ENCODE measurements at regions not wholly inside any gene's neighbourhood (a gene's known extent, or its start where the extent isn't known, plus 50 kb on each side); places are given as distances from the start of the nearest gene placed in this dataset.
"Not testable (repeated sequence)": the region's sequence is repeated elsewhere in the genome, so short reads cannot be mapped to it uniquely, and the experiment has no call there.

DNA sequence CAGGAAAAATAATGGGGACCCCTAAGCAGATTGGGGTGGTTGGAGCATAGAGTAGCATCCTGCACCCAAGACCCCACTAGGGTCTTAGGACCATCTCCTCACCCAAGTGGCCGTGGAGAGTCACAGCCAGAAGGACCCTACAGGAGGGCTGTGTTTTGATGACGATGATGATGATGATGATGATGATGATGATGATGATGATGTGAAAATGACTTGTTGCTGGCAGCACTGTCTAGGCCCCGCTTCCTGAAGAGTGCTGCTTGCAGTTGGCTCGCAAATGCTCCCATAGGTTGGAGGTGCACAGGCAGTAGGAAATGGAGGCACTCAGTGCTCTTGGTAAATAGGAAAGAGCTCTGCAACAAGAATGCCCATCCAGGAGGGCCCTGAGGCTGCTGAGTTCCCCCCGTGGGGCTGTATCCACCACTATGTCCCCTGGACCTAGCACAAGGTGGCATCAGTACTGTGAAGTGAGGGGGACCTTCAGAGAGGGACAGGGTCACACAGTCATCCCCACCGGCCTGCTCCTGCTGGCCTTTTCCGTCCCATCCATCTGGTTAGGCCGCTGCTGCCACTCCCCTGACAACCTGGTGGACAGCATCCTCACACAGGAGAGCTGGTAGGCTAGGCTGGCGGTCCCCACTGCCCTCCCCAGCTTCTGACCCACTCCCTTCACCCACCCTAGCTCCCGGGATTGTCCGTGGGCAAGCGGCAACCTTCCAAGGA lies 139.6 kb downstream of the FOXD2 start:
- no peak for DNase-seq

DNA sequence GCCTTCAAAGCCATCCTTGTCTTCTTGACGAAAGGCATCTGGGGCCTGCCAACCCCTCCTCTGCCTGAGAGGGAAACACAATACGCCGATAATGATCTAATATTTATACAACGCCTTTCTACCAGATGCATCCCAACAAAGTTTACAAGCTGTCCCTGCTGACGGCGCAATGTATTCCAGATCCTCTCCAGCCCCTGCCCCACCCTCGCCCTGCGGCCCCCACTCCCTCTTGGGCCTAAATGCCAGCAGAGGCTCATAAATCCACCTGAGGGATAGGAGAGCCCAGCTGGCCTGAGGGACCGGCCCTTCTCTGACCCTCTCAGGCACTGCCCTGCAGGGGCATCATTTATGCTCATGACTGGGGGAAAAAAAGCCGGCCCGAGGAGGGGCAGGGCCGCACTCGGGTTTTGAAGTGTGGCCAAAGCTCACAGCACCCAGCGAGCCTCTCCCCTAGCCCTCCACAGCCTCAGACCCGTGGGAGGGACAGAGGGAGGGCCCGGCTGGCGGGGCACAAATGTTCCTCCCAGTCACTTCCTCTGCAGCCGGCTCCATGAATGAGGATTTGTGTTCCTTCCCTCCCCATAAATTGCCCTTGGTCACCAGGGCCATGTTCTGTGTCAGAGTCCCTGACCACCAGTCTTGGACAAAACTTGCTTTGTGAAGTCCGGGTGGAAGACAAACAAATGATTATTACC lies 140.3 kb downstream of the FOXD2 start:
- no peak for DNase-seq

GRCh38 chr1:47578721-47579419 lies 141.0 kb downstream of the FOXD2 start:
- no peak for DNase-seq

GRCh38 chr1:47579809-47580208 lies 142.0 kb downstream of the FOXD2 start:
- DNase-seq: no peak

- no peak for DNase-seq
These were observed 142.7 kb downstream of the FOXD2 start for GRCh38 chr1:47580451-47580995.

DNA sequence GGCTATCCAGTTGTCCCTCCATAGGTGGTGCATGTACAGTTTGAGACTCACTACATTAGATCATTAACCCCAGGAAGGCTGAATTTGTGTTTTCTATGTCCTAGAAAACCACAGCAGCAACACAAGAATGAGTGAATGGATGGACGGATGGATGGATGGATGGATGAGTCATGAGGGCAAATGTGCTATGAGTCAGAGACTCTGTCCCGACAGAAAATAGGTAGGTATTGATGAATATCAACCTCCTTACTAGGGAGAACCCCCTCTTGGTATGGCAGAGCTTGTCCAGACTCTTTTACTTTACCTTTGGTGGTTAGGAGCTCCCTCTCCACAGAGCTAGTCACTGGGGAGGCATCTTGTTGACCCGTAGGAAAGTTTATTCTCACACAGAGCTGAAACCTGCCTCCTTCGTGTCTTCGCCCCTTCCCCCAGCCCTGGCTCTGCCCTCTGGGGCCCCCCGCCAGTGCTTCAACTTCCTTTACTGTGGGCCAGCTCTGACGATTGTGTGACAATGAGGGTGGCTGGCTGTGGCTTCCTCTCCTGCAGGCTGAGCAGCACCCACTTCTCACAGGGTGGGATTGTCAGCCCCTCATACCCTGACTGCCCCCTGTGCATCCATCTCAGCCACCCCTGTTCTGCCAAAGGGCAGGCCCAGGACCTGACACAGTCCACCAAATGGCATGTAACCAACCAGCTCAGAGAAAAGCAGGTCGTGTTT lies 145.2 kb downstream of the FOXD2 start:
- DNase-seq: no peak

- no peak for DNase-seq
These were observed 146.4 kb downstream of the FOXD2 start for GRCh38 chr1:47584249-47584648.

- no peak for DNase-seq
These were observed 147.5 kb downstream of the FOXD2 start for GRCh38 chr1:47585141-47585902.

- no peak for DNase-seq
These were observed 150.2 kb downstream of the FOXD2 start for GRCh38 chr1:47587891-47588582.

DNA sequence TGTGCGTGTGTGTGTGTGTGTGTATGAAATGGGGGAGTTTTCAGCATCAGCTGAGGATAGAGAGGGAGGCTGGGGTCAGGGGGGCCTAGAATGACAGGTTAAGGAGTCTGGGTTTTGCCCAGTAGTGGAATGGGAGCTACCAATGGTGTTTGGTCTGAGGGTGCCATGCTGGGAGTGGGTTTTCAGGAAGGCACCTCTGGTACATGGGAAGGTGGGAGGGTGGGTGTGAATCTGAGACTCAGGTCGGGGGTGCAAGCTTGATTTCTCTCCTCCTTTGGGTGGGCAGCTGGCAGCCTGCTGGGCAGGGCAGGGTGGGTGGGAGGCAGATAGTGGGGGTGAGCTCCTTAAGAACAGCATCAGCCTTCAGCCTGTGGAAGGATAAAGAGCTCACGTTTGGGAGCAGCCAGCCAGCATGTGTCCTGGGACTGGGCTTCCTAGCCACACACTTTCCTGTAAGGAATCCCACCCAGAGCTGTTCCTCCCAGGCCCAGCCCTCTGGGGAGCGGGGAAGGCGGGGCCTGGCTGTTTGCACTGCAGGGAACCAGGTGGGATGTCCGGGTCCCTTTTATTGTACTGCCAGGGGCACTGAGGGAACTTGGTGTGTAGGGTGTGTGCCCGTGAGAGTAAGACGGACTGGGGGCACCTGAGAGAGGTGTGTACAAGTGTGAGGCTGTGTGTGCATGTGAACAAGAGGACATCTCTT lies 152.8 kb downstream of the FOXD2 start:
- DNase-seq: no peak

DNA sequence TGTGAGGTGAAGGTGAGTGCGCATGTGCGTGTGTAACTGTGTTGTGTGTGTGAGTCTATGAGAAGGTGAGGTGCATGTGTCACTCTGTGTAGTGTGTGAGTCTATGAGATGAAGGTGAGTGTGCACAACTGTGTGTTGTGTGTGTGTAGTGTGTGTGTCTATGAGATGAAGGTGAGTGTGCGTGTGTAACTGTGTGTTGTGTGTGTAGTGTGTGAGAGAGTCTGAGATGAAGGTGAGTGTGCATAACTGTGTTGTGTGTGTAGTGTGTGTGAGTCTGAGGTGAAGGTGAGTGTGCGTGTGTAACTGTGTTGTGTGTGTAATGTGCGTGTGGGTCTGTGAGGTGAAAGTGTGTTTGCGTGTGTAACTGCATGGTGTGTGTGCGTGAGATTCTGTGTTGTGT lies 154.0 kb downstream of the FOXD2 start:
- DNase-seq: no peak

GRCh38 chr1:47592296-47593012 lies 154.6 kb downstream of the FOXD2 start:
- DNase-seq: no peak

DNA sequence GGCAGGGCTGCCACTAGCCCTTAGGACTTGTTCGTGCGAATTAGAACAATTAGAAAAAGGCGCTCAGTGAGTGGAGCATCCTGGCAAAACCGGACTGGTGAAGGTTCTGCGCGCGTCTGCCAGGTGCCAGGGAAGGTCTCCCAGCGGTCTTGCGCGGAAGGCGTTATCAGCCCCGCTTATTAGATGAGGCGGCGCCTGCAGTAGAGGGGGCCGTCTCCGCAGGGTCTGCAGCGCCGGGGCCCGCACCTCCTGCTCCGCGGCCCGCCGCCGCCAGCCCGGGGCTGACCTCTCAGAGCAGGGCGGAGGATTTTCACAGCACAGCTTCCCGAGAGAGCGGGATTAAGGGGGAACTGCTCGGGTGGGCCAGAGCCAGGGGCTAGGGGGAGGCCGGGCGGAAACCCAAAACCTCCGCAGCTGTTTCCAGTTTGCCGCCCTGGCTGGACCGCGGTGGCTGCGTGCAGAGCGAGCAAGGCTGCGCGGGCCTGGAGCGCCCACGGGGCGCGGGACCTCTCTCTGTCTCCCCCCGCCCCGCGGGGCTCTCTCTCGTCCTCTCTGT lies 155.2 kb downstream of the FOXD2 start:
- no peak for DNase-seq

DNA sequence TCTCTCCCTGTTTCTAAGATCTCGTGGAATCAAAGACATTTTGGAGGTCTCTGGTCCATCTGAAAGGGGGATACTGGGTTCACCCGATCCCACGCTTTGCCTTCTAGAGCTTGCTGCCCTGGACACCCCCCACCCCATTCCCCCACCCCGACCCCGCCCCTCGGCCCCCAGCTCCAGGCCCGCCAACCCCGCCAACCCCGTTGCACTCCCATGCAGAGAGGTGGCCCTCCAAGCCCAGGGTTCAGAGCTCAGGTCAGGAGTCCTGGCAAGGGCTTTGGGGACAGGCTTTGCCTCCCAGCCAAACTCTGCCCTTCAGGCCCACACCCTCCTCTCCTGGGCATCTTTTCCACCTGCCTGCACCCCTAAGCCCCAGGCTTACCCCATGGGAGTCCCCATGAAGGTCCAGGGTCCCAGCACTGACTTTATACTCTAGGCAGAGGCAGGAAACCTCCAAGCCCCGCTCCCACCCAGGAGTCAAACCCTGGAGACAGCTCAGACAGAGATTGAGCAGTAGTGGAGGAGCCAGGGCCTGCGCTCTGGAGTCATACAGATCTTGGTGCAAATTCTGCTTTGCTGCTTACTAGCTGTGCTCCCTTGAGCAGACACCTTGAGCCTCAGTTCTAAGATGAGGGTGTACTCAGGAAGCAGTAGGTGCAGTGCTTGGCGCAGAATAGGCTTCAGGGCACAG lies 155.9 kb downstream of the FOXD2 start:
- no peak for DNase-seq

- DNase-seq: no peak
These were observed 156.8 kb downstream of the FOXD2 start for GRCh38 chr1:47594627-47595026.

GRCh38 chr1:47596328-47596727 lies 158.5 kb downstream of the FOXD2 start:
- no peak for DNase-seq

DNA sequence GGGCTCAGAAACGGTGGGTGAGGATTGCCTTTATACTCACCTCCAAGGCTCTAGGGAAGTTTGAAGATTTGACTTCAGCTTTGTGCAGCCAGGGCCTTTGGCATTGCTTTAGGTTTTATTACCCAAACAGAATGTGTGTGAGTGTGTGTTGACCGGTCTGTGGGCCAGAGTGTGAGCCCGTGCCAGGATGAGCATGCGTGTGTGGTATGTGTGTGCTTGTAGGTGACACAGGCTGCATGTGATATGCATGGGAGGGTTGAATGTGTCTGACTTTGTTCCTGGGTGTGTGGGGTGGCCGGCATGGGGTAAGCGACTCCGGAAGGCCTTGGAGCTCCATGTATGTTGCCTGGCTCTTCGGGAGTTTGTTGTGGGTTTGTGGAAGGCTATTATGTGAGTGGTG lies 160.5 kb downstream of the FOXD2 start:
- no peak for DNase-seq

DNA sequence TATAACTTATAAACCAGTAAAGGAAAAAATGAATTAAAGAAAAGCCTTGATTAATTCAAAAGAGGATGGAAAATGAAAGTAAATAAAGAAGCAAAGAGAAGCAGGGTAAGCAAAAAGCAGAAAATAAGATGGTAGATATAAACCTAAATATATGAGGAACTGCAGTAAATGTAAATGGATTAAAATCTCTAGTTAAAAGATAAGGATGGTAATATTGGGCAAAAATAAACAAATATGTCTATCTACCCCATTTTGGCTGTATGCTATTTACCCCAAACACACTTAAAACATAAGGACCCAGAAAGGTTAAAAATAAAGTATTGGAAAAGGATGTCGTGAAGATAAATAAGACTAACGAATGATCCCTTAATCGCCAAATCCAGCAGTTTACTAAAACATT lies 161.9 kb downstream of the FOXD2 start:
- no peak for DNase-seq

GRCh38 chr1:47602491-47602890 lies 164.6 kb downstream of the FOXD2 start:
- not testable (repeated sequence) for DNase-seq

Data from activated CD4-positive, alpha-beta T cell treated with anti-CD3 and anti-CD28 coated beads, Interleukin-2, Interleukin-6, amounts not matched to agents 100 ng/mL and 50 ng/mL, durations not matched to agents 16 hours and 8 hours (primary cell).